CD4-positive, alpha-beta T cell treated with Interleukin-21 for 1 hour (primary cell): ENCODE measurements at regions not wholly inside any gene's neighbourhood (a gene's known extent, or its start where the extent isn't known, plus 50 kb on each side); places are given as distances from the start of the nearest gene placed in this dataset.
"Not testable (repeated sequence)": the region's sequence is repeated elsewhere in the genome, so short reads cannot be mapped to it uniquely, and the experiment has no call there.

Source experiments
- DNase-seq: peaks from one replicate; pipeline ENCODE4 v3.0.0-alpha.2; 2020

- no peak for DNase-seq
Observed at GRCh38 chr11:92109466-92109865, 115.2 kb upstream of the FAT3 start.

DNA sequence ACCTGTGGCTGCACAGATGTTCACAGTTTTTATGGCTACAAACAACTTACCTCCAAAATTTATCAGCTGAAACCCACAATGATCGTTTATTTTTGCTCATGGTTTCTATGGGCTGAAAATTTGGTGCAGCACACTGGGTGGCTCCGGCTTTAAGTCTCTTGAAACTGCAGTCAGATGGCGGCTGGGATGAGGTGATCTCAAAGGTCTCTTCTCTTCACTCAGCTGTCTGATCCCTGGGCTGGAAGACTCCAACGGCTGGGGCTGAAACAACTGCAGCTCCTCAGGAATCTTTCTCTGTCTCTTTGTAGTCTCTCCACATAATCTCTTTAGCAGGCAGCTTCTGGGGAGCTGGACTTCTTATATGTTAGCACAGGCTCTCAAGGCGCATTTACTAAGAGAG is 117.3 kb upstream of the FAT3 start:
- DNase-seq = no peak

- DNase-seq = no peak
Observed at GRCh38 chr11:92104349-92104748, 120.3 kb upstream of the FAT3 start.

- DNase-seq = no peak
Observed at GRCh38 chr11:92101920-92102319, 122.7 kb upstream of the FAT3 start.

DNA sequence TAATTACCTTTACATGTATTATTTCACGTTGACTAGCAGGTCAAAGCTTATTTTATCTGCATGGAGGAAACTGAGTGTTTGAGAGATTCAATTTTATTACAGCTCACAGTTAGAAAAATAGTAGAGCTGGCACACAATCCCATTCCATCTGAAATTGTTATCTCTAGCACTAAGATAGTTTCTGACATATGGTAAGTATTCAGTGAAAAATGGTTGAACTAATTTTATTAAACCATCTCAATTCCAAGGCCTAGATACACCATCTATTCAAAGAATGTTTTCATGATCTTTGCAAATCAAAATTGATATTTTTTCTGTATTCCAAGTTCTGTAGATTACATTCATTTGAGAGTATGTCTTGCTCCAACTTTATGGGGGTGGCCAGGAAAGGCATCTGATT is 125.4 kb upstream of the FAT3 start:
- DNase-seq = no peak

DNA sequence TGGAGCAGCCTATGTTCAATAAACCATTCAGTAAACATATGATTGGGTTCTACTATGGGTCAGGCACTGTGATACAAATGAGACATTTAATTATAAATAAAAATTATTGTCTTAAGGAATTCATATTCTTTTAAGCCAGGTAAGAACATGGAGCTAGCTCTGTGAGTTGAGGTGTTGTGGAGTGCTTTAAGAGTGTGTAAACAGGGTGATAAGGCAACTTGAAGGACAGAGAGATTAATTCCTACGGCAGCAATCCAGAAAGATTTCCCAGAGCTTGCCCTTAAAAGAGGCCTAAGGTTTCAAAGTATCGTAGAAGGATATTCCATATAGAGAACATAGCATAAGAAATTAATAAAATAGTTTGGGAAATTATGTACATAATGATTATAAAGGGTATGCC is 126.4 kb upstream of the FAT3 start:
- no peak for DNase-seq

GRCh38 chr11:92087725-92088537 is 136.7 kb upstream of the FAT3 start:
- no peak for DNase-seq

GRCh38 chr11:92083123-92083522 is 141.5 kb upstream of the FAT3 start:
- no peak for DNase-seq

DNA sequence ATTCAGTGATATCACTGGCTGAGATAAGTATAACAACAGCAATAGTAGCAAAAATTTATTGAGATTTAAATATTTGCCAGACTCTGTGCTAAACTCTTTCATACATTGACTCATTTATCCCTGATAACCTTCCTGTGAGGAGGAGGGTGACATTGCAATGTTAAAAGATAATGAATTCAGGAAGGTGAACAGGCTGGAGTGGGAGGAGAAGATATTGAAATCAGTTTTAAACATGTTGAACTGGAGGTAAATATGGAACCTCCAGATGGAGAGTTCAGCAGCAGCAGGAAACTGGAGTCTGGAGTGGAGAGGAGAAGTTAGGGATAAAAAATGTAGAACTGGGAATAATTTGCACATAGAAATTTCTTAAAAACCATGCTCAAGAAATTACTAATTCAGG is 142.0 kb upstream of the FAT3 start:
- DNase-seq = no peak

- not testable (repeated sequence) for DNase-seq
Observed at GRCh38 chr11:92074498-92074897, 150.1 kb upstream of the FAT3 start.

GRCh38 chr11:92071660-92072059 is 153.0 kb upstream of the FAT3 start:
- DNase-seq = no peak

DNA sequence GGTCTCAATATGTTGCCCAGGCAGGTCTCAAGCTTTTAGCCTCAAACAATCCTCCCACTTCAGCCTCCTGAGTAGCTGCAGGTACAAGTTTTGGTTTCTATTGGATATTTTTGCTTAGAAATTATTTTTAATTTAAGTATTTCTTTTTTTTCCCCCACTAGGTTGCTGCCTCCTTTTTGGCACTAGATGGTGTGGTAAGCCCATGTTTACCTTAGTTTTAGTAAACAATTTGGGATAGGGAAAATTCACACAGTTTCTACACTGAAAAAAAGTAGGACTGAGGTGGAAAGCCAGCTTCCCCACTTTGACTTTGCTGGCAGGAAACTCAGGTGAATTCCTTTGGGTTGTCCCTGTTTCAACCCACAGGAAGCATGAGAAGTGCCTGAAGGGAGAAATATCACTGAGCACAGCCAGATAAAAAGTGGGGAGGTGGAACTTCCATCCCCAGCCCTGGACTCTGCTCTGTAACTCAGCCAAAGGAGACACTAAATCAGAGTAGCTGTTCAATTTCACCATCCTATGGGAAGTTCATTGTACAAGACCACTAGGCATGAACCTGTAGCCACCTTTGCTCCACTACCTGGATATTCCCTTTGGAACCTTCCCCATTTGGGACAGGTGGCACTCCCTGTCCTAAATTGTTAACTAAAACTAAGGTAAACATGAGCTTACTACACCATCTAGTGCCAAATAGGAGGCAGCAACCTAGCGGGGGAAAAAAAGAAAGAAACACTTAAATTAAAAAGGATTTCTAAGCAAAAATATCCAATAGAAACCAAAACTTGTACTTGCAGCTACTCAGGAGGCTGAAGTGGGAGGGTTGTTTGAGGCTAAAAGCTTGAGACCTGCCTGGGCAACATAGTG is 154.4 kb upstream of the FAT3 start:
- DNase-seq = no peak

- DNase-seq = no peak
Observed at GRCh38 chr11:92067016-92067415, 157.6 kb upstream of the FAT3 start.

DNA sequence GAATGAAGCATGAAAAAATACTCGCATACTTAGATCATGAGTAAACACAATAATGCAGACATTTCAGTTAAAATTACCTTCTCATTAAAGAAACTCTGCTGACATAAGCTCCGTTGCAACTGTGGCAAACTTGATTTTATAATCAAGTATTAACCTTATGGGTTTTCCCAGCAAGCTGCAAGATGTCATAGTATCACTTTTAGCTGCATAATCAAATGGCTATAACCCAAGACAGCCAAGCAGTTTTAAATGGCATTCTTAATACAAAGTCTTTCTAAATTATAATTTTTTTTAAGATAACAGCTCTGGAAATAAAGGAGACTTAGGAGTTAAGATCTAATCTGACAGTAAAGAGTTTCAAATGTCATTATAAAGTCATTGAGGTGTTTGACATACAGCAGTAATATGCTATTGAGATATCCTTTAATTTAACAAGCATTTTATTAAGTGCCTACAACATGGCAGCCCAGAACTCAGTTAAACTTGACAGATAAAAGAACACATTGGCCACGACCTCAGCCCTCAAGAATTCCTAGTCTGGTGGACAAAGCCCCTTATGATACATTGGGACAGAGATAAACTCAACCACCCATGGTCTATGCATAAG is 163.1 kb upstream of the FAT3 start:
- no peak for DNase-seq

GRCh38 chr11:92057849-92058442 is 166.7 kb upstream of the FAT3 start:
- DNase-seq = no peak

DNA sequence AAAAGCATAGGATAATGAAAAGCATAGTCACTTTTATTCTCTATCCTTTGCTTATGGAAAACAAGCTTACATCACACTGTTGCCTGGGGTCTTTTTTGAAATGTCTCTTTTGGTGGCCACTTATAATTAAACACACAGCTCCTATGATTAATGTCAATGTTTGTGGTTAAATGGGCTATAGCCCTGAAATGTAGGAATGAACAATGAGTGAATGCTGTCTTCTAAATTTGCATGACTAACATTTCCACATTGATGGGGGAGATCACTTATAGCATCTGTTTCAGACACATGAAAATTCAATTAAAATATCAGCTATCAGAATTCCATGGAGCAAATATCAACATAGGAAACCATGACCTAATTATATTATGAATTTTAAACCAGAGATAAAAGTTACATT is 171.4 kb upstream of the FAT3 start:
- DNase-seq = no peak

GRCh38 chr11:92050305-92050704 is 174.3 kb upstream of the FAT3 start:
- no peak for DNase-seq

DNA sequence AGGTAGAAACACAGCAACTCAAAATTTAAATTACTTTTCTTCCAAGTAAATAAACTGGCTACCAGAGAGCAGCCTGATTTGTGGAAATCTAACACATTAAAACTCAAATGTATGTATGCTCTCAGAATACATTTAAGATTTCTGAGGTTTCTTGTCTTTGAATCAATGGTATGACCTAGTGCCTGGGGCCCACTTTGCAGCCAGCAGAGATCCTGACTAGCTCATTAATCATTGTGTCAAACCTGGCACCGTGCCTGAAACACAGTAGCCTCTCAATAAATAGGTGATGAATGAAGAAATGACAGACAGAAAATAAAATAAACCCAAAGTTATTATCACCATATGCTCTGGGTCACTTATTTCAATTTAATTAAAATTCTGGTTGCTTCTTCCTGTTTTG is 176.2 kb upstream of the FAT3 start:
- no peak for DNase-seq

GRCh38 chr11:92046103-92046502 is 178.5 kb upstream of the FAT3 start:
- DNase-seq = no peak

- no peak for DNase-seq
Observed at GRCh38 chr11:92045301-92045700, 179.3 kb upstream of the FAT3 start.

DNA sequence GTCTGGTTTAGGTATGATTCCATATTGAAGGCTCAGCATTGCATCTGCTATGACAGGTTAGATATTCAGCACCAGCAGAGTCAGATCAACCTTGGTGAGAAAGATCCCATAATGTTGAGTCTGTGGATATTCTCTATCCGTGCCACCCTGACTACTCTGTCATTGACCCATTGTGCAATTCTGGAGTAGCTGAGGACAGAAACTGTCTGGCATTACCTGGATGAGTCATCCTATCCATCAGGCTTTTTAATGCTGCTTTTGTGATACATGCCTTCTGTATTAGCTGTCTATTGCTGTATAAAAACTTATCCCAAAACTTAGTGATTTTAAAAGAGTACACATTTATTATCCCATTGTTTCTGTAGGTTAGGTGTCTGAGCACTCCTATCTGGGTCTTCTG is 189.1 kb upstream of the FAT3 start:
- no peak for DNase-seq

- not testable (repeated sequence) for DNase-seq
Observed at GRCh38 chr11:92027136-92027535, 197.5 kb upstream of the FAT3 start.

DNA sequence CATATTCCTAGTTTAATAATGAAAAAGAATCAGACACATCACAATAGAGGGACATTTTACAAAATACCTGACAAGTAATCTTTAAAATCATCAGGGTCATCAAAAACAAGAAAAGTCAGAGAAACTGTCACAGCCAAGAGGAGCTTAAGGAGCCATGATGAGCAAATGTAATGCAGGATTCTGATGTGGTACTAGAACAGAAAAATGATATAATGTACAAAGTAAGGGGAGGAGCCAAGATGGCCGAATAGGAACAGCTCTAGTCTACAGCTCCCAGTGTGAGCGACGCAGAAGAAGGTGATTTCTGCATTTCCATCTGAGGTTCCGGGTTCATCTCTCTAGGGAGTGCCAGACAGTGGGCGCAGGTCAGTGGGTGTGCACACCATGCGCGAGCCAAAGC is 198.0 kb upstream of the FAT3 start:
- no peak for DNase-seq
